A204.1 (cell line): ENCODE measurements at regions not wholly inside any gene's neighbourhood (a gene's known extent, or its start where the extent isn't known, plus 50 kb on each side); places are given as distances from the start of the nearest gene placed in this dataset.
"Not testable (repeated sequence)": the region's sequence is repeated elsewhere in the genome, so short reads cannot be mapped to it uniquely, and the experiment has no call there.

Experiments
- FAIRE-seq: peaks from 2 replicates; lab custom pipeline; 2012; peaks lifted over from hg19 to GRCh38; lab: Jason Lieb, UNC

DNA sequence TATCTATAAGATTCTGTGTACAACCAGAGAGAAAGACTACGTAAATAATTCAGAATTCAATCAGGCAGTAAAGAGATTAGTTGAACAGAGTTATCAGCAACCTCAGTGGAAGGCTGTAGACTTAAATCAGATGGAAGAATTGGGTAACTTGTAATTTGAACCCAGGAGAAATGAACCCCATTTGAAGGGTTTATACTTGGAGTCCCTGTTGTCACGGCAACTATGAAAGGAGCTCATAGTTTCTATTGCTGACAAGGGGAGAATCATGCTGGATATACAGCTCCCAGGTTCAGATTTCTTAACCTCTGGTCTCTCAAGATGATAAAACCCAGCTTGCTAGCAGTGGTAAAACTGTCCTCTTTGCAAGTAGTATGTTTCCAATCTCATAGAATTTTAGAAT lies 54.4 kb upstream of the BMP4 start:
- no peak for FAIRE-seq

- no peak for FAIRE-seq
These were observed 66.4 kb upstream of the BMP4 start for GRCh38 chr14:54023027-54023426.

DNA sequence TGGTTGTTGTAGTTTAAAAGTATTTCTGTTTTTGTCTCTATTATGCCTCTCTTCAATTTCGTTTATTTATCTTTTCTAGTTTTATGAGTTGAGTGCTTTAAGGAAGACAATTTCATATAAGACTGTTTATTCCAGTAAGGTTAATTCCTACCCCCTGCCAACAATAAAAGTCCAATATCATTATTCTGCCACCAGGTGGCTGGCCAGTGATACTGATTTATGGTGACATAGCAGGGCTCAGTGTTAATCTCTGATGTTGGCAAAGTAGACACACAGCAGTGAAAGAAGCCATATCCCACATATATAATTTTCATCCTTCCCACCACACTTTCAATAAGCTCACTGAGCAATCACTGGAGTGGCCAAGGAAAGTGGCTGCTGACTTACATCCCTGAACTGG lies 69.0 kb upstream of the BMP4 start:
- FAIRE-seq = no peak

DNA sequence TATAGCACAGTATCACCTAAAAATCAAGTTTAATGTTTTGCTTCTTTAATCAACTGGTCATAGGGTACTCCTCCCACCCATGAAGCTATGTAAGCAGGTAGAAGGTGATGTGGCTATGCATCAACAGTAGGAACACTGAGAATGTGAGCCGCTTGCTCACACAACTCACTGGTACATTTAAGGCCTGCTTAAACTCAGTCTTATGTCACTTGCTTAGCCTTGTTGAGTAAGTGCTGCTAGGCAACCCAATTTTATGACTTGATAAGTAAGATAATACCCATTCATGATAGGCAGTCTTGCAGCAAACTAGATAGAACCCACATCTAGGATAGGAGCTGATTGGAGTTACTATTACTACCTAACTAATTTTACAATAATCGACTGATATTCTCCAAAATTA lies 70.0 kb upstream of the BMP4 start:
- no peak for FAIRE-seq

GRCh38 chr14:54030996-54031395 lies 74.4 kb upstream of the BMP4 start:
- not testable (repeated sequence) for FAIRE-seq

DNA sequence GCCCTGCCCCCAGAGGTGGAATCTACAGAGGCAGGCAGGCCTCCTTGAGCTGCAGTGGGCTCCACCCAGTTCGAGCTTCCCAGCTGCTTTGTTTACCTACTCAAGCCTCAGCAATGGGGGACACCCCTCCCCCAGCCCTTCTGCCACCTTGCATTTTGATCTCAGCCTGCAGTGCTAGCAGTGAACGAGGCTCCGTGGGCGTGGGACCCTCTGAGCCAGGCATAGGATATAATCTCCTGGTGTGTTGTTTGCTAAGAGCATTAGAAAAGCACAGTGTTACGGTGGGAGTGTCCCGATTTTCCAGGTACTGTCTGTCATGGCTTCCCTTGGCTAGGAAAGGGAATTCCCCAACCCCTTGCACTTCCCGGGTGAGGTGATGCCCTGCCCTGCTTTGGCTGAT lies 76.7 kb upstream of the BMP4 start:
- not testable (repeated sequence) for FAIRE-seq

- FAIRE-seq = no peak
These were observed 82.1 kb upstream of the BMP4 start for GRCh38 chr14:54038724-54039123.

GRCh38 chr14:54039311-54039710 lies 82.7 kb upstream of the BMP4 start:
- FAIRE-seq = no peak

GRCh38 chr14:54040846-54041245 lies 84.2 kb upstream of the BMP4 start:
- FAIRE-seq = no peak

GRCh38 chr14:54046250-54046649 lies 89.6 kb upstream of the BMP4 start:
- no peak for FAIRE-seq

- FAIRE-seq = no peak
These were observed 91.2 kb upstream of the BMP4 start for GRCh38 chr14:54047645-54048308.

GRCh38 chr14:54048311-54048710 lies 91.7 kb upstream of the BMP4 start:
- no peak for FAIRE-seq

GRCh38 chr14:54048736-54049135 lies 92.1 kb upstream of the BMP4 start:
- FAIRE-seq = no peak

DNA sequence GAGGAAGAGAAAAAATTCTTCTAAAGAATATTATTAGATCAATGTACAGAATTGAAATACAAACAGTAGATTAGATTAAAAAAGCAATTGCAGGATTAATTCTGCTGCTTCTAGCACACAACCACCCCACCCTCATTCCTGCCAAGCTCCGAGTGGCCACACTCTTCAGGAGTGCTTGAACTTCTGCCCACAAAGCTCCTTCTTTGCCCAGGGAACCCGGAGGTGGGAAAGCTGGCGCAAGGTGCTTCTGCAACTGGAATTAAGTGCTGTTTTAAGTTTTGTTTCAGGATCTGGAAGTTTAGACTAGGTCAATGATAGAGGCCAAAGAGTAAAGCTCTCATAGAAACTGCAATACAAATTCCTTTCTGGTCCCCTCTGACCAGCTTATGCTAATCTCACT lies 94.1 kb upstream of the BMP4 start:
- no peak for FAIRE-seq

DNA sequence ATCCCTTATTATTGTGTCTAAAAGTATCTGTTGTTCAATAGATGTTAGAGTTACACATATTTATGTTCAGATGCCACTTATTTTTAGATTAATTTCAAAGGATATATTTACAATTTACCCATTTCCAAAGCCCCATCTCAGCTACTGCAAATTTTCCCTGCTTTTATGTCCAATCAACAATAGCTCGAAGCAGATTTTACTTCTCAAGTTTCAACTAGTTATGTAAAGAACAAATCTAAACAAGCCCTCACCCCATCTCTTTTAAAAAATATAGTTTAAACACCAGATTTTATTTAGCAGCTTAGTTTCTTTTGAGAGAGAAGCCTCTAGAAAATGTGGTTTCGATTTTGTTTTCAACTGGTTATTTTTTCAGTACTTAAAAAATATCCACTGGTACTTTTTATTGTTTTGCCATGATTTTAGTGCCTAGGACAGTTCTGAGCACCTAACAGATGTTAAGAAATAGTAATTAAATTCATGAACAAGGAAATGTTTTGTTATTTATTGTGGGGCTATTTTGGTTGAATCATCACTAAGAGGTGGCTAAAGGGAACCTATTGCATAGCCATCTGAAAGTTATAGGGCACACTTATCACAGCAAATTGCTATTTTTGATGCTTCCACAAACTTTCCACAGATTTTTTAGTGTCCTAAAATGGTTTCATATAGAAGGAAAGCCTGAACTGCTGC lies 96.2 kb upstream of the BMP4 start:
- FAIRE-seq = peak; percentile 11

DNA sequence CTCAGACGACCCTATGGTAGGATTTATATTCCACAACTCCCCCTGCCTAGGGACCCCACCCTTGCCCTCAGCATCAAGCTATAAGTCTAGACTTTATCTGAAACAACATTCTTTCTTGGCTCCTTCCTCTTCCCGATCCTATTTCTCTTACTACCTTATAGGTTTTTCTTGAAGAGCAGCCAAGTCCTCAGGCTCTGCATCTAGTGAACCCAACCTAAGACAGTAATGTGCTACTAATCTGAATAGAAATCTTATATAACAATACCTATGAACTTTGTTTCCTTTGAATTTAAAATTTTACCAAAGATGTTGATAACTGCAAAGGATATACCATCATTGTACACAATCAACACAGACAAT lies 96.7 kb upstream of the BMP4 start:
- no peak for FAIRE-seq

DNA sequence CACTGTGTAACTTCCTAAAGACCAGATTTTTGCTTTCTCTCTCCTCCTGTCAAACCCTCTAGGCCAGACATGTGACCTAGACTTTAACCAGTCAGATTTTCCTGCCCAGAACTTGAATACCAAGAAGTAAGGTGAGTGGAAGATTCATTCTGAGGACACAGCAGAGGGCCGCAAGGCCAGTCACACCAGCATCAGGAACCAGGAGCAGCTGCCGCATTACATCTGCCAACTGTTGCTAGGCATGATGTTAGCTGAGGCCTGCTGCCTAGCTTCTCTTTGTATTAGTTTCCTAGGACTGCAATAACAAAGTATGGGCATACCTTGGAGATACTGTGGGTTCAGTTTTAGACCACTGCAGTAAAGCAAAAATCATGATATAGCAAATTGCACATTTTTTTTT lies 101.9 kb upstream of the BMP4 start:
- FAIRE-seq = no peak

GRCh38 chr14:54083549-54084239 lies 127.1 kb upstream of the BMP4 start:
- no peak for FAIRE-seq

DNA sequence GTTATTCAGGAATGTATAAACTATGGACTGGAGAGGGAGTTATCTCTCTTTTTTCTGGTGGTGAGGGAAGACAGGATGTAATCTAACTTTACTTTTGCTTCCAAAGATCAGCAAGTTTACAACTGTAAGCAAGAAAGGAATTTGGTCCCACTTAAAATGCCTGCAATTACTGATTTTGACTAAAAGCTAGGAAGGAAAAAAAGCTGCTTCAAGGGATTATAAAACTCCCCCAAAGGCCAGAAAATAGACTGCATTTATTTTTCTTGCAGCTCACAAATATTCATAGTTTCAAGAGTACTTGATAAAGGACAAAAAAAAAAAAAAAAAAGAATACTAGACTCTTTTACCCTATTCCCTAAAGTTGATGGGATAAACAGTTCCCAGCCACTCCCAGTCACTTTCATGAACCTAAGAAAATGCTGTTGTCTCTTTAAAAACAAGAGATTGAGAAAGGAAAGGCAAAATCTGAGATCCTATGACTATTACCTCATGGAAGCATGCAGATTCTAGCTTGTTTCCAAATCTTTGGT lies 128.7 kb upstream of the BMP4 start:
- FAIRE-seq = no peak

DNA sequence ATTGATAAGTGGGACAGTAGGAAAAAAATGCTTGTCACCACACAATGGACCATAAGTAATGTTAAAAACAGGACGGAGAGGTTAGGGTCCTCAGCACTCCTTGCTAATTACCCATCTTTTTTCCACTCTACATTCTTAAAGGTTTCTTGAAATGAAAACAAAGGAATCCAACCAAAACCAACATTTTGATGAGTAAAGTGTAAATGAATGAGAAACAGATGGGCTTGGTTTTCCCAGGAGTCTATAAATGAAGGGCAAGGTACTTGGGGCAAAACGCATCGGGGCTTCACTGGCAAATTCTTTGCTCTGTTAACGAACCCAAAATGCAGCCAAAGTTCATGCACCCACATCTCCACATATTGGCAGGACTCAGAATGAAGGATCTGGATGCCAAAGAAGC lies 129.2 kb upstream of the BMP4 start:
- FAIRE-seq = no peak

- FAIRE-seq = no peak
These were observed 130.1 kb upstream of the BMP4 start for GRCh38 chr14:54086767-54087166.

- FAIRE-seq = no peak
These were observed 130.8 kb upstream of the BMP4 start for GRCh38 chr14:54087376-54087775.

DNA sequence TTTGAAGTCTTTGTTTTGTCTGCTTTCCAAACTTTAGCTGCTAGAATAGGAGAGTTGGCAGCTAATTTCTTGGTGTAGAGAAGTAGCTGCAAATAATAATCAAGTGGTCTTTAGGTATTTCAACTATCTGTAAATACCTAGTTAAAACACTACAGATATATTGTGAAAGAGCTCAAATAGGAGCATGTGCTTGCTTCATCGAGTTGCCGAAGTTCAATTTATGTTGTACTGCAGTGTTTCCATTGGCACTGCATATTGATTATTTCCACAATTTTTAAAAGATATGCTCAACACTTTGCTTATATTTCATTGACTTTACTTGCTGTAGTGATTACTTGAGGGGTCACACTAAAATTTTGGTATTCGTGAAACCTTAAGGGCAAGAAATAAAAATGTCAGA lies 131.6 kb upstream of the BMP4 start:
- no peak for FAIRE-seq

DNA sequence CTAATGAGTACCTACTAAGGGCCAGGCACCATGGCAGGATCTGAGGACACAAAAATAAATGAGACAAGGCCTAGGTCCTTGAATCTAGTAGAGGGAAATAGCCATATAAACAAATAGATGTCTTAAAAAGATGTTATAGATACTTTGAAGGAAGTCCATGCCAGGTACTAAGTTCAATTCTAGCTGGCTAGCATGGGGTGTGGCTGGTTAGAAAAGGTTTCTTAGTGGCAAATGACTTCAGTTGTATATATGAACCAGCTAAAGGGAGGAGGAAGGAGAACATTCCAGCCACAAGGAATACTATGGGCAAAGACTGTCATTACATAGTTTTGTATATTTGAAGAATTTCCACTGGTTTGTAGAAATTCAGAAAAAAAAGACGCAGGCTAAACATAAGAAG lies 133.6 kb upstream of the BMP4 start:
- no peak for FAIRE-seq
